Hippocampal formation (tissue), 2 donors: ENCODE measurements at regions not wholly inside any gene's neighbourhood (a gene's known extent, or its start where the extent isn't known, plus 50 kb on each side); places are given as distances from the start of the nearest gene placed in this dataset.

Experiments used
- DNase-seq, 2 donors: peaks; one replicate each; lab custom pipeline; 2025; lab: John Stamatoyannopoulos, UW

- no peak for DNase-seq
These were observed 557.5 kb downstream of the DNAJB9 start for GRCh38 chr7:109127145-109127544.

DNA sequence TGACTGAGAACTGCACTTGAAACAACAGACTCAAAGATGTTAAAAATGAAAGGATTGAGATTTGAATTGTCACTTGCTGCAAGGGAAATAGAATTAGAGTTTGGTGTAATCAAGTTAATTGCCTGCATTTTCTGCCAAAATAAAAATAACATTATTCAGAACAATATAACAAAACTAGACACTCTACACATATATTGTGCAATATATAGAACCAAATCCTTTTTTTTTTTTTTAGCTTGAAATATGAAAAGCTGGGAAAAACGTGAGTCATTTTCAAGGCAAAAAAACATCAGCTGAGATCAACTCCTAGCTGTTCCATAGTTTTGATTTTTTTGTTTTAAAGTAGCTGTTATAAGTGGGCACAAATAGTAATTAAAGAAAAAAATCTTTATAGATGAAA lies 561.5 kb downstream of the DNAJB9 start:
- no peak for DNase-seq

DNA sequence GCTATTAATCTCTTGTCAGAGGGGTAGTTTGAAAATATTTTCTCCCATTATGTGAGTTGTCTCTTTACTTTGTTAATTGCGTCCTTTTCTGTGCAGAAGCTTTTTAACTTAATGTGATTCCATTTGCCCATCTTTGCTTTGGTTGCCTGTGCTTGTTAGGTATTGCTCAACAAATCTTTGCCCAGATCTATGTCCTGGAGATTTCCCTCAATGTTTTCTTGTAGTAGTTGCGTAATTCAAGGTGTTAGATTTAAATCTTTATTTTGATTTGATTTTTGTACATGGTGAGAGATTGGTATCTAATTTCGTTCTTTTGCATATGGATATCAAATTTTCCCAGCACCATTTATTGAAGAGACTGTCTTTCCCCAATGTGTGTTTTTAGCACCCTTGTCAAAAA lies 567.2 kb downstream of the DNAJB9 start:
- no peak for DNase-seq

- DNase-seq = no peak
These were observed 585.1 kb downstream of the DNAJB9 start for GRCh38 chr7:109154748-109155147.

- DNase-seq = no peak
These were observed 588.6 kb downstream of the DNAJB9 start for GRCh38 chr7:109158246-109158645.

DNA sequence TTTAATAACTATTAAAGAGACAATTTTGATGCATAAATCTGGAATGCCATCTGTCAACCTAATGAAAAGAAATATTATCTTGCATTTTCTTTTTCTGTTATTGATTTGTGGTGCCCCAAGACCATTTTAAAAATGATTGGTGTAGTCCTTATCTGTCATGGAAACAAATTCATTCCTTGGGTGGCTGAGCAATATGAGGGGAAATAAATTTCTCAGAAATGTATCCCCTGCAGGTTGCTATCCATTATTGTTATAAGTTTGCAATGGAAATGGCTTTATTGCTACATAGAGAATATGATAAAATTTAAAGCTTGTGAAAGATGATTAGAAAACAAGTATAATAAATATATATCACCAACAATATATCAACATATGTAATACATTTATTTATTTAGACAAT lies 607.0 kb downstream of the DNAJB9 start:
- no peak for DNase-seq

- no peak for DNase-seq
These were observed 608.7 kb downstream of the DNAJB9 start for GRCh38 chr7:109178342-109178741.

GRCh38 chr7:109179601-109180000 lies 609.9 kb downstream of the DNAJB9 start:
- DNase-seq = no peak

DNA sequence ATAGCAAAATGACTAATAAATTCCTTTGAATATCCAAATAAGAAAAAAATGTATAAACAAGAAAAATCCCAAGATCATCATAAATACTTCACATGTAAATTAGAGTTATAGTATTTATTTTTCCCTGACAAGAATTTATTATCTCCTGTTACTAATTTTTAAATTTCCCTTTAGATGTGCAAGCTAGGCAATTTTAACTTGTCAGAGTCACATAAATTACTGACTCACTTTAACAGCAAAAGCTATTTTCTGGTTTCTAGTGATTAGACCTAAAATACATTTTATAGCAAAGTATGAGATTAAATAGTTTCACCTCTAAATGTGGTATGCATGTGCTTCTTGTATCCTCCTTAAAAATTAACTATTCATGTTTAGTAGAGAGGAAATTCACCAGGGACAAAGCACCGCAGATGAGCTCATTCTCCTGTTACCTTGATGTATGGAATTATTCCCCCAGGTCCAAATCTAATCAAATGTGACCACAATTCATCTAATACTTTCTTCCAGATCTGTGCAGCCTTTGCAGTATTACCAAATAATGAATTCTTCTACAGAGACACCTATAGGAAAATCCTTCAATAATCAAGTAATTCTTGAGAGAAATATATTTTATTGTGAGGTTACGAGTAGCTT lies 621.2 kb downstream of the DNAJB9 start:
- no peak for DNase-seq

GRCh38 chr7:109206196-109206595 lies 636.5 kb downstream of the DNAJB9 start:
- DNase-seq = no peak

- DNase-seq = no peak
These were observed 643.4 kb downstream of the DNAJB9 start for GRCh38 chr7:109213081-109213480.

DNA sequence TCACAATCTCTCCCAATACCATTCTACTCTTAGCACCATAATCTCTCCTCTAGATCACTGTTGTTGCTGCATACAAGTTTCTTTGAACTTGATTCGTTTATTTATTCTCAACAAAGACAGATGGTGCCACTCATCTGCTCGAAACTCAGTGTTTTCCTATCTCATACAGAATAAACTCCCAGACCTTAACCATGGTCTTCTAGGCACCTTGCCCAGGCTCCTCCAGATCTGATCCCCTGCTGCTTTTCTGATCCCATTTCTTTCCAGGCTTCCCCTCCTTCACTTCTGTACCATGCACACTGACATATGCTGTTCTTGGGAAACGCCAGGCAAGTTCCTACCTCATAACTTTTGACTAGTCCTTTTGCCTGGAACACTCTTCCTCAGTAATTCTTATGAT lies 645.7 kb downstream of the DNAJB9 start:
- DNase-seq = no peak

DNA sequence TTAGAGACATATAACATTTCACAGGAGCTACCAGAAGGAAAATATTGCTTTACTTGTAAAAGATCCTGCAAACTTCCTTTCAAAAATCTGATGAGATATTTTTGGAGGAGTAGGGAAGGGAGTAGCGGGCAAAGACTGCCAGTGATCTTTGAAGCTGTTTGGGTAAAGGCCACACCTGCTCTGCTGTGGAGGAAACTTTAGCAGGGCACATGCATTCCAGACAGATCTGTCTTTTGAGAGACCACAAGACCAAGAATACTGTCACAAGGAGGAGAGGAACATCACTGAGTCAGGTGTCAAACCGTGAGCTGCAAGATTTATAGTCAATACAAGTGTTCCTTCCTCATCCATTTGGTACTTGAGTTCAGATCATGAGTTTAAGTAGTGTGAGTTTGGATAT lies 654.4 kb downstream of the DNAJB9 start:
- no peak for DNase-seq

- DNase-seq = no peak
These were observed 657.0 kb downstream of the DNAJB9 start for GRCh38 chr7:109226699-109227098.

DNA sequence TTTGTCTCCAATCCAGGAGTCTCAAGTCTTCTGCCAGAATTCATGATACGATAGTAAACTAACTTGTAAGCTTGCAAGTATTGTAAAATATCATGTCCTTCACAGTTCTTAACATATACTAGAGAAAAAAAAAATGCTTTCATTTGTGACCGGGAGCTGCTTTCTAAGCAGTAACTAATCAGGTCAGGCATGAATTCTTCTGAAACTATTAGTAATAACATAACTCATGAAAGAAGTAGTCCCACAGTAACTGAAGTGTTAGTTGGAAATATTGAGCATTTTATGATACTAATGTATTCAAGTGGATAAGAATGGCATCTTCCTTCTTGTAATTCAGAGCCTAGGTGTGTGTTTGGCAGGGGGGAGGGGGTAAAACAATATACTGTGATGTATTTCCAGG lies 665.6 kb downstream of the DNAJB9 start:
- DNase-seq = no peak

DNA sequence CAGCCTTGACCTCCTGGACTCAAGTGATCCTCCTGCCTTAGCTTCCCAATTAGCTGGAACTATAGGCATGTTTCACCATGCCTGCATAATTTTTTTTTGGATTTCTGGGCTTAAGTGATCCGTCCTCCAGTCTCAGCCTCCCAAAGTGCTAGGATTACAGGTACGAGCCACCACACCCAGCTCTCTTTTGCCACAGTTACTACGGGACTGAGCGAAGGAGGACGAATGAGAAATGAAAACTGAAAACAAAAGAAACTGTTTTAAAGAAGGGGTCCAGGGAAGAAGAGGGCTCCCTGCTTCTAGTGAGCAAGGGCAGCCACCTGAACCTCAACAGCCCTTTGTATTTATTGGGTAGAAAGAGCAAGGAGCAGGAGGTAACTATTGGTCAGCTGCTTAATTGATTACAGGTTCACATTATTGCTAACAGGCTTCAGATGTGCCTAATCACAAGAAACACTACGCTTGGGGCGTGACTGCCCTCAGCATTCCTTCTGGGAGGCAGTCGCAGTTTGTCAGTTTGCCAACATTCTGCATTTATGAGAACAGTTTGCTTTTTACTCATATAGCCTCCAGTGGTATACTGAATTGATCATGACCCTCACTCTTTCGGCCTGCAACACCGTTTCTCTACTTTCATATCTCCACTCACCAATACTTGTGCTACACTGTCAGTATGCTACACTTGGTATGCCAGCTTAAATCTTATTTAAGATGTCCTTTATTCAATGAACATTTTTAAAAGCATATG lies 676.8 kb downstream of the DNAJB9 start:
- DNase-seq = no peak

DNA sequence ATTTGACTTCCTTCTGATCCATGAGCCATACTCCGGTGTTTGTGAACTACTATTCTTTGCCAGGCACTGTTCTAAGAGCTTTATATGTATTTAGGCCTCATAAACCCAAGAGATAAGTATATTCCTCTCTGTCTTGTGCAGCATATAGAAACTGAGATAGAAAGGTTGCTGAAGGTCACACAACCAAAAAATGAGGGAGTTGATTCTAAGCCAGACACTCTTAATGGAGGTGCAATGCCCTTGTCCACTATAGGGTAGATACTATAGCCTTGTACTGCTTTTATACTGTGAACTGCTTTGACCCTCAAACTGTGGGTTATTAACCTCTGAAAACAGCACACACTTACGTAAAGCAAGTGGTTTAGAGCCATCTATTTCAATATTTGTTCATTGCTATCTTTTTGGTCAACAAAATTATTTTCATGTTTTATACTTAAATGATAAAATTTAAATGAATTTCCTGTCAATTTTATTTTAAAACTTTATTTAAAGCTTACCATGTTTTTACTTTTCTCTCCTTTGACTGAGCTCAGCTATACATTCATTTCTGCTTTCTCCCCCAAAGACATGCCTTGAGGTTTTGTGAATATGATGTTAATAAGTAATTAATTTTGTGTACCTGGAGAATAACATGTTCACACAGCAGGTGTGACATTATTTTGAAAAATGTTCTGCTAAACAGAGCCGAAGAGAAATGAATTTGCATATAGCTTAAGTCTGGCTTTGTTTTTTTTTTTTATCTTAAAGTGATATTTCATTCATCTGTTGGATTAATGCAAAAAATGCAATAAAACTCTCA lies 687.3 kb downstream of the DNAJB9 start:
- DNase-seq = no peak

- DNase-seq = no peak
These were observed 689.5 kb downstream of the DNAJB9 start for GRCh38 chr7:109259151-109259550.

GRCh38 chr7:109261781-109262180 lies 692.1 kb downstream of the DNAJB9 start:
- no peak for DNase-seq

GRCh38 chr7:109266610-109267009 lies 696.9 kb downstream of the DNAJB9 start:
- DNase-seq = no peak

DNA sequence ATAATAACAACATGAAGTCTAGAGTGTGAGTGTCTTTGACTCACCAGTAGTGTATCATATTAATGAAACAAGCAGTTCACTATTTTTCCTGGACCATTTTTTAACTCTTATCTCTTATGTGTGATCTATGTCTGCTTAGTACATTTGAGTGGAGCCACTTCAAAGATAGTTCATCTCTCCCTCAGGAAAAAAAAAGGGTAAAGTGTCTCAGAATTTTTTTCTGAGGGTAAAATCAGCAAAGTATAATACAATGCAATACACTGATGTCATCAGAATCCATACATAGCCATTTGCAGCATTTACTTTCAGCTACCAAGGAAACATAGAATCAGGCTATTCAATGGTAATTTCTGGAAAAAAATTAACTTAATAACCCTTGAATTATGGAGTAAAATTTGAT lies 706.7 kb downstream of the DNAJB9 start:
- no peak for DNase-seq

DNA sequence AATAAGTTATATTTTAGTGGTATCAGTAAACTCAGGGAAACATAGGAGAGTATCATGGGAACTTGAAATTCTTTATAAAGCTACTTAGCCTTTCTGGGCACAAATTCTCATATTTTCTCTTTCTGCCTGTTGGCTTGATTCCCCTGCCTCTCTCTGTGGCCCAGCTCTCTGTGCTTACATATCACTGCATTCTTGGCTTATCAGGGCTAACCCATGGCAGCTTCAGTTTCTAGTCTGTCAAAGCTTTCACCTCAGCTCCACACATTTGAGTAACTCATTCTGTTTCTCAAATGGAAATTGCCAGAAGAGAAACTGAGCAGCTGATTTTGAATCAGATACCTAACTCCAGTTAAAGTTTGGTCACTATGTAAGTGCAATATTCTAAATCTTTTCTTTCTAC lies 713.1 kb downstream of the DNAJB9 start:
- no peak for DNase-seq

DNA sequence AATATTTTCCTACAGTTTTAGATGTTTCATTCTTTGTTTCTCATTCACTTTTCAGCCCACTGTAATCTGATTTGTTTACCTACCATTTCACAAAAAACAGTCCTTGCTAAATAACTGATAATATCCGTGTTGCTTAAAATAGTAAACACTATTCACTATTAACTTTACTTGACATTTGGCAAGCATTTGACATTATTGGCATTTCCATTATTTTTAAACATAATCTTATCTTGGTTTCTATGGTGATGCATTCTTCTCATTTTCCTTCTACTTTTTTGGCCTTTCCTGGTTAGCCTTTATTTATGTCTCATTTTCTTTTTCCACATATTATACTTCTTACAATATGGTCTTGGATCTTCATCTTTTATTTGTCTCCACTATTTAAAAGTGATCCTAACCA lies 715.3 kb downstream of the DNAJB9 start:
- DNase-seq = no peak
